Gastrocnemius medialis (tissue), 4 donors: ENCODE measurements at regions not wholly inside any gene's neighbourhood (a gene's known extent, or its start where the extent isn't known, plus 50 kb on each side); places are given as distances from the start of the nearest gene placed in this dataset.
"Not testable (repeated sequence)": the region's sequence is repeated elsewhere in the genome, so short reads cannot be mapped to it uniquely, and the experiment has no call there.

Source experiments
- ATAC-seq, 2 donors: fragments of 150-250 bp; one replicate each; pipeline ENCODE4 v1.9.1; 2016
- DNase-seq, 2 donors: peaks; one replicate each; pipeline ENCODE4 v3.0.0-alpha.2; 2019
- H3K27ac ChIP-seq, 4 donors: fragments of 200-600 bp; sonication (generic); 1 replicate in 1 of 4; 2 replicates in 3 of 4; pipeline ENCODE4 v1.5.1; 2016 to 2018; ENCODE audit warnings: mild to moderate bottlenecking in 2 of 4, moderate library complexity in 1 of 4
- H3K27me3 ChIP-seq, 3 donors: fragments of 200-600 bp; sonication (generic) in 2 of 3; 1 replicate in 1 of 3; 2 replicates in 2 of 3; pipeline versions ENCODE4 v1.5.1 to v1.6.0; 2016 to 2019; ENCODE audit warnings: mild to moderate bottlenecking in 1 of 3, moderate library complexity in 1 of 3
- H3K36me3 ChIP-seq, 2 donors: fragments of 200-600 bp; sonication (generic) in 1 of 2; one replicate each; pipeline ENCODE4 v1.5.1; 2017 to 2018
- H3K4me1 ChIP-seq, 2 donors: fragments of 200-600 bp; sonication (generic) in 1 of 2; one replicate each; pipeline ENCODE4 v1.5.1; 2016 to 2017; ENCODE audit warnings: mild to moderate bottlenecking in 2 of 2
- H3K4me3 ChIP-seq, 4 donors: fragments of 200-600 bp; sonication (generic) in 3 of 4; 1 replicate in 1 of 4; 2 replicates in 3 of 4; pipeline ENCODE4 v1.5.1; 2016 to 2019; ENCODE audit warnings: mild to moderate bottlenecking in 2 of 4
- H3K9me3 ChIP-seq, 3 donors: fragments of 200-600 bp; sonication (generic) in 2 of 3; 1 replicate in 1 of 3; 2 replicates in 2 of 3; pipeline ENCODE4 v1.5.1; 2016 to 2019
- POLR2A ChIP-seq, 2 donors: fragments of 450-650 bp; IDR thresholded peaks; one replicate each; pipeline ENCODE4 v1.6.1; 2017; ENCODE audit warnings: antibody characterized with exemption in 2 of 2, mild to moderate bottlenecking in 2 of 2, moderate library complexity in 2 of 2
- in situ Hi-C, 4 donors: fragments of 200-750 bp; cut with MboI; loops; one replicate each; pipeline versions ENCODE4 v1.15.0 to v1.8.0; 2017; ENCODE audit warnings: low sequenced_read_pairs in 4 of 4
- intact Hi-C: fragments of 100-400 bp; cut with DNase I; formaldehyde crosslinking; loops from one replicate; pipeline ENCODE4 v1.15.1; 2023; ENCODE audit warnings: low total_unique reads
- TF ChIP-seq, protein P1 (sequence below), 5 experiments: fragments of 450-650 bp in 3 of 5; fragments of 200-600 bp in 2 of 5; sonication (generic) in 2 of 5; IDR thresholded peaks in 4 of 5; conservative IDR thresholded peaks in 1 of 5; 1 replicate in 4 of 5; 2 replicates in 1 of 5; pipeline ENCODE4 v1.5.1; 2016 to 2019; ENCODE audit warnings: antibody characterized with exemption in 5 of 5, mild to moderate bottlenecking in 3 of 5, moderate library complexity in 3 of 5

- no peaks in the 10 kb centered on the region for H3K9me3 ChIP-seq
- in situ Hi-C loops: loop anchor here in 1 of 4 donors (25.0 kb wide), 1 partner anchor 98 kb away; no protein-coding TSS in a partner anchor
- no peaks in the 10 kb centered on the region for H3K36me3 ChIP-seq
- H3K27me3 ChIP-seq: no peaks in the 10 kb centered on the region
- no peaks in the 10 kb centered on the region for H3K4me1 ChIP-seq
- TF ChIP-seq POLR2A (IDR thresholded peaks at IDR 0.05): no peak
- TF ChIP-seq, protein P1, sequence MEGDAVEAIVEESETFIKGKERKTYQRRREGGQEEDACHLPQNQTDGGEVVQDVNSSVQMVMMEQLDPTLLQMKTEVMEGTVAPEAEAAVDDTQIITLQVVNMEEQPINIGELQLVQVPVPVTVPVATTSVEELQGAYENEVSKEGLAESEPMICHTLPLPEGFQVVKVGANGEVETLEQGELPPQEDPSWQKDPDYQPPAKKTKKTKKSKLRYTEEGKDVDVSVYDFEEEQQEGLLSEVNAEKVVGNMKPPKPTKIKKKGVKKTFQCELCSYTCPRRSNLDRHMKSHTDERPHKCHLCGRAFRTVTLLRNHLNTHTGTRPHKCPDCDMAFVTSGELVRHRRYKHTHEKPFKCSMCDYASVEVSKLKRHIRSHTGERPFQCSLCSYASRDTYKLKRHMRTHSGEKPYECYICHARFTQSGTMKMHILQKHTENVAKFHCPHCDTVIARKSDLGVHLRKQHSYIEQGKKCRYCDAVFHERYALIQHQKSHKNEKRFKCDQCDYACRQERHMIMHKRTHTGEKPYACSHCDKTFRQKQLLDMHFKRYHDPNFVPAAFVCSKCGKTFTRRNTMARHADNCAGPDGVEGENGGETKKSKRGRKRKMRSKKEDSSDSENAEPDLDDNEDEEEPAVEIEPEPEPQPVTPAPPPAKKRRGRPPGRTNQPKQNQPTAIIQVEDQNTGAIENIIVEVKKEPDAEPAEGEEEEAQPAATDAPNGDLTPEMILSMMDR (IDR thresholded peaks at IDR 0.05 in 4 of 5, conservative IDR thresholded peaks at IDR 0.05 in 1 of 5): no peak
- no peak overlapping the region for H3K4me3 ChIP-seq
- DNase-seq (no peak), ATAC-seq (no peak)
- no peak overlapping the region for H3K27ac ChIP-seq
- intact Hi-C loops: no loop called here
Measured at GRCh38 chr1:90864681-90865080, 147.6 kb upstream of the BARHL2 start.

GRCh38 chr1:90862782-90863181 lies 145.7 kb upstream of the BARHL2 start:
- no peaks in the 10 kb centered on the region for H3K36me3 ChIP-seq
- ATAC-seq: no peak
- no peaks in the 10 kb centered on the region for H3K27me3 ChIP-seq
- no peak overlapping the region for H3K4me3 ChIP-seq
- intact Hi-C loops (no loop called here), in situ Hi-C loops (loop anchor here in 1 of 4 donors (25.0 kb wide), 1 partner anchor 100 kb away; no protein-coding TSS in a partner anchor)
- no peak overlapping the region for H3K27ac ChIP-seq
- no peak for DNase-seq
- TF ChIP-seq, protein P1 (IDR thresholded peaks at IDR 0.05 in 4 of 5, conservative IDR thresholded peaks at IDR 0.05 in 1 of 5): no peak
- TF ChIP-seq POLR2A (IDR thresholded peaks at IDR 0.05): no peak
- no peaks in the 10 kb centered on the region for H3K9me3 ChIP-seq
- no peaks in the 10 kb centered on the region for H3K4me1 ChIP-seq

GRCh38 chr1:90861421-90861820 lies 144.3 kb upstream of the BARHL2 start:
- H3K27me3 ChIP-seq, H3K27ac ChIP-seq, intact Hi-C loops, H3K4me3 ChIP-seq, DNase-seq, ATAC-seq, H3K4me1 ChIP-seq, H3K36me3 ChIP-seq, H3K9me3 ChIP-seq: not testable (repeated sequence)
- in situ Hi-C loops: loop anchor here in 1 of 4 donors (25.0 kb wide), 1 partner anchor 101 kb away; no protein-coding TSS in a partner anchor

- H3K27me3 ChIP-seq: no peaks in the 10 kb centered on the region
- ATAC-seq (no peak), DNase-seq (no peak)
- no peaks in the 10 kb centered on the region for H3K36me3 ChIP-seq
- intact Hi-C loops (no loop called here), in situ Hi-C loops (loop anchor here in 1 of 4 donors (25.0 kb wide), 1 partner anchor 106 kb away; no protein-coding TSS in a partner anchor)
- no peaks in the 10 kb centered on the region for H3K4me1 ChIP-seq
- TF ChIP-seq, protein P1 (IDR thresholded peaks at IDR 0.05 in 4 of 5, conservative IDR thresholded peaks at IDR 0.05 in 1 of 5): no peak
- TF ChIP-seq POLR2A (IDR thresholded peaks at IDR 0.05): no peak
- H3K27ac ChIP-seq: no peak overlapping the region
- H3K4me3 ChIP-seq: no peak overlapping the region
- H3K9me3 ChIP-seq: no peaks in the 10 kb centered on the region
Measured at GRCh38 chr1:90856463-90857007, 139.4 kb upstream of the BARHL2 start.

- intact Hi-C loops: loop anchor here (5.0 kb wide), 1 partner anchor 168 kb away; the partner anchor contains the start of gene ZNF644
- DNase-seq (no peak), ATAC-seq (no peak)
- no peak overlapping the region for H3K27ac ChIP-seq
- H3K27me3 ChIP-seq: no peaks in the 10 kb centered on the region
- no peak overlapping the region for H3K4me3 ChIP-seq
- H3K4me1 ChIP-seq: peaks cover 0 to 7% of the 10 kb centered on the region in 2 donors
- H3K36me3 ChIP-seq: no peaks in the 10 kb centered on the region
- no peaks in the 10 kb centered on the region for H3K9me3 ChIP-seq
- TF ChIP-seq, protein P1 (IDR thresholded peaks at IDR 0.05 in 4 of 5, conservative IDR thresholded peaks at IDR 0.05 in 1 of 5): no peak
- TF ChIP-seq POLR2A (IDR thresholded peaks at IDR 0.05): no peak
- in situ Hi-C loops: loop anchor here in 1 of 4 donors (25.0 kb wide), 1 partner anchor 108 kb away; no protein-coding TSS in a partner anchor
Measured at GRCh38 chr1:90854397-90854924, 137.4 kb upstream of the BARHL2 start.
